ENCODE measurements at regions not wholly inside any gene's neighbourhood (a gene's known extent, or its start where the extent isn't known, plus 50 kb on each side); places are given as distances from the start of the nearest gene placed in this dataset.
A peak's percentile ranks its signal among the peaks of the same experiment; 100 is the strongest.

DNA sequence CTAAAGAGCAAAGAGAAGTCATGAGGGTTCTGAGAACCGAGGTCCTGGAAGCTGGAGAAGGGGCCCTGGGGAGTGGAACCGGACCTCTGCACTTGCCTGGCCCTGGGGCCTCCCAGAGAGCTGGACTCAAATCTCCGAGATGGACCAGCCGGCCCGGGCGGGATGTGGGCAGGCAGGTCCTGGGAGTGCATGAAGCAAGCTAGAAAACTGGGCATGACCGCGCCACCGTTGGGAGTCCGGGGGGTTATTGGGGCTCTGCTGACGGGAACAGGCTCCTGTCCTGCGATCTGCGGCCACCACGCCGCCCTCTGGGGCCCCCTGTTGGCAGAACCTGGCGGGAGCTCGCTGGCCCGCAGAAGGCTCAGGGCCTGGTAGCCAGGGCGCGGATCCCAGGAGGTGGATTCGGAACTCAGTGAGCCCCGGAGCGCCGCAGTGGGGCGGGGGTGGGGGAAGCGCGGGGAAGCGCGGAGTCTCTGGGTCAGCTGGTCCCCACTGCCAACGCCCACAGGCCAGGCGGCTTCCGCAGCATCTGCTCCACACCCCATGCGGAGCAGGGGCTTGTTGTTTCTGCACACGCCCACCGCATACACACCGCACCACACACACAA, 150.6 kb downstream of the ERCC6L2 start:
- POLR2A ChIA-PET: no interaction called here
- peaks cover 64% of the 10 kb centered on the region for H3K27me3 Mint-ChIP-seq
- DNase-seq (peak; percentile 57), ATAC-seq (no peak)
- no peaks in the 10 kb centered on the region for H3K9me3 Mint-ChIP-seq (ENCODE audit: low read depth)
- peaks cover 29% of the 10 kb centered on the region for H3K4me1 Mint-ChIP-seq
- intact Hi-C loops (cut with DNase I, micrococcal nuclease): loop anchor here in 1 of 2 experiments (10.0 kb wide), 1 partner anchor 59 kb away; no protein-coding TSS in a partner anchor
- H3K27ac Mint-ChIP-seq: no peak overlapping the region
- H3K4me3 Mint-ChIP-seq: no peak overlapping the region
- H3K36me3 Mint-ChIP-seq (ENCODE audit: low read depth): no peaks in the 10 kb centered on the region
- CTCF ChIA-PET: interaction anchor here (0.6 to 1.2 kb wide), 3 partner anchors 9 to 45 kb away, joined by 3 read pairs; no protein-coding TSS in a partner anchor

DNA sequence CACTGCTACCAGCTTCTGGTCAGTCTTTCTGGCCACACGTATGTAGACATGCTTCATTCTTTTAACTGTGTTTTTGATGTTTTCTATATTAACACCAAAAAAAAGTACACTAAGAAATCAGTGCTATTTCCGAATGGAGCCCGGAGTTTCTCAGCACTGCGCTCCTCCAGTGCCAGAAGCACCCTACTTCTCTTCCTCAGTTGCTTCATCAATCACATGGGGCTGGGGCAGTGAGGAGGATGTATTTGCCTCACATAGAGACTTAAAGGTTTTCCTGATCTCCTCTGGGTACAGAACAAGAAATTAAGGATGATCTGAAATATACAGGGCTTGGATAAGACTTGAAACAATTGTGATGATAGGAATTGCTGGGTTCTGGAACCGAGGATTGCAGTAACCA, 148.0 kb downstream of the ERCC6L2 start:
- Mint-ChIP-seq H3K4me3 (no peak overlapping the region), H3K36me3 (ENCODE audit: low read depth) (no peaks in the 10 kb centered on the region)

DNA sequence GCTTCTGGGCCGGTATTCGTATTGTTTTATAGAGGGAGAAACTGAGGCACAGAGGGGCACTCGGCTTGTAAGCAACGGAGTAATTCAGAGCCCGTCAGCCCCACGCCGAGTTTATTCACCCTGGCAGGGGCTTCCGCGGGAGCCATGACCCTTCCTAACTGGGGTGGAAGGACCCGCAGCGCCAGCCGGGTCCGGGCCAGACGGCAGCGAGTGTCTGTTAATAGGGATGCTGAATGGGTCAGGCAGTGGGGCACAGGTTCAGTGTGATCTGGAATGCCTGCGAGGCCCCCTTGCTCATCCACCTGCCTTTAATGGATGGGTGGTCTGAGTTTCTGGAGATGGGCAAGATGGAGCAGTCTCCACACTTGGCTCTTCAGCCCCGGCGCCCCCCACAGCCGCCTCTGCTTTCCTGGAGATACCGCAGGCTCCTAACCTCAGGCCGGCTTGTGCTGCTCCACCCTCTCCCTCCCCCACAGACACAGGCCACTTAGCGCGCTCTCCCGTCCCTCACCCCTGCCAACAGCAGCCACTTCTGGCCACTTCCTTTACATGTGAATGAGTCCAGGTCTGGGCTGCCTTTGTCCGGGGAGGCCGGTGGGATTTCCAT, 147.1 kb downstream of the ERCC6L2 start:
- Mint-ChIP-seq H3K27ac (no peak overlapping the region), H3K36me3 (ENCODE audit: low read depth) (peaks cover 2% of the 10 kb centered on the region), H3K4me3 (peak overlapping the region; percentile 61), H3K4me1 (peaks cover 47% of the 10 kb centered on the region), H3K27me3 (peaks cover 52% of the 10 kb centered on the region), H3K9me3 (ENCODE audit: low read depth) (no peaks in the 10 kb centered on the region)
- ChIA-PET CTCF (no interaction called here), POLR2A (no interaction called here)
- ATAC-seq (no peak), DNase-seq (peak; percentile 47)
- intact Hi-C loops (cut with DNase I, micrococcal nuclease): loop anchor here in 1 of 2 experiments (10.0 kb wide), 1 partner anchor 62 kb away; no protein-coding TSS in a partner anchor

More for the DNA sequence above, 148.0 kb downstream of the ERCC6L2 start:
- ChIA-PET CTCF (no interaction called here), POLR2A (no interaction called here)
- intact Hi-C loops (cut with DNase I, micrococcal nuclease): loop anchor here in 1 of 2 experiments (10.0 kb wide), 1 partner anchor 61 kb away; no protein-coding TSS in a partner anchor
- Mint-ChIP-seq H3K27me3 (peaks cover 61% of the 10 kb centered on the region), H3K9me3 (ENCODE audit: low read depth) (no peaks in the 10 kb centered on the region), H3K27ac (no peak overlapping the region), H3K4me1 (peaks cover 47% of the 10 kb centered on the region)
- DNase-seq: no peak
- ATAC-seq: no peak

DNA sequence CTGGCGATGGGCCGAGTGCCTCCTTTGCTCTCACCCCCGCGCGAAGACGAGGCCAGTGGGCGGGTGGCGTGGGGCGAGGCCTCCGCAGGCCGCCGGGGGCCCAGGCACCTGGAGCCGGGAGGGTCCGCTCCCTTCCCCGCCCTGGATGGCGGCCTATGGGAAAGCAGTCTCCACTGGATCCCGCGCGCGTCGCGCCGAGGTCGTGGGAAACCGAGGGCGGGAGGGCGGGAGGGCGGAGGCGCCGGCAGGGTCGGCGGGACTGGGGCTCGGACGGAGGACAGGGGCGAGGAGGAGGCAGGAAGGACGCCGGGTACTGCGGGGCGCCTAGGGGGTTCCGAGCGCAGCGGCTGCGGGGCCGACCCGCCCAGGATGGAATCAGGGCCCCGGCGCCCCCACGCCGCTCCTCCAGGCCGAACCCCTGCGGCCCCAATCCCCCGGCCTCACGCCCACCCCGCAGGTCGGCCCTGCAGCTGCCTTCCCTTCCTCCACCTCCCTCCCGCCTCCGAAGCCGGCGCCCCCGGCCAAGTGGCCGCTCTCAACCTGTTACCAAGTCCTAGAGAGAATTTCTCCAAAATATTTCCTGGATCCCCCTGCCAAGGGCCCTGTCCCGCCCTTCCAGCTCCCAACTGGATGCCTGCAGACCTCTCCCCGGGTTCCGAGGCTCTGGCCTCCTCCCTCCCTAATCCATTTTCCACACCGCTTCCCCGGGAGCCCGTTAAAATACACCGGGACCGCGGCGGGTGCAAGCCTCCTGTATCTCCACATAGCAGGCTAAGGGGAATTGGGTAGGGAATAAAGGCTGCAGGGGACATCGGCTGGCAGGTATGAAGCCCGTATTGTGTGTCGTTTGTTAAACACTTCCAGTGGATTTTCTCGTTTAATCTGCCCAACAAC, 146.3 kb downstream of the ERCC6L2 start:
- peak; percentile 16 for DNase-seq
- no peak for ATAC-seq
- Mint-ChIP-seq H3K27me3 (peaks cover 48% of the 10 kb centered on the region), H3K4me3 (peak overlapping the region; percentile 68), H3K4me1 (peaks cover 54% of the 10 kb centered on the region), H3K27ac (no peak overlapping the region), H3K9me3 (ENCODE audit: low read depth) (no peaks in the 10 kb centered on the region), H3K36me3 (ENCODE audit: low read depth) (peaks cover 2% of the 10 kb centered on the region)
- ChIA-PET POLR2A (no interaction called here), CTCF (interaction anchor here (0.7 kb wide), 1 partner anchor 890 kb away, joined by 3 read pairs; no protein-coding TSS in a partner anchor)
- intact Hi-C loops (cut with DNase I, micrococcal nuclease): loop anchor here (2.0 to 10.0 kb wide), 2 partner anchors 63 to 511 kb away; no protein-coding TSS in a partner anchor

DNA sequence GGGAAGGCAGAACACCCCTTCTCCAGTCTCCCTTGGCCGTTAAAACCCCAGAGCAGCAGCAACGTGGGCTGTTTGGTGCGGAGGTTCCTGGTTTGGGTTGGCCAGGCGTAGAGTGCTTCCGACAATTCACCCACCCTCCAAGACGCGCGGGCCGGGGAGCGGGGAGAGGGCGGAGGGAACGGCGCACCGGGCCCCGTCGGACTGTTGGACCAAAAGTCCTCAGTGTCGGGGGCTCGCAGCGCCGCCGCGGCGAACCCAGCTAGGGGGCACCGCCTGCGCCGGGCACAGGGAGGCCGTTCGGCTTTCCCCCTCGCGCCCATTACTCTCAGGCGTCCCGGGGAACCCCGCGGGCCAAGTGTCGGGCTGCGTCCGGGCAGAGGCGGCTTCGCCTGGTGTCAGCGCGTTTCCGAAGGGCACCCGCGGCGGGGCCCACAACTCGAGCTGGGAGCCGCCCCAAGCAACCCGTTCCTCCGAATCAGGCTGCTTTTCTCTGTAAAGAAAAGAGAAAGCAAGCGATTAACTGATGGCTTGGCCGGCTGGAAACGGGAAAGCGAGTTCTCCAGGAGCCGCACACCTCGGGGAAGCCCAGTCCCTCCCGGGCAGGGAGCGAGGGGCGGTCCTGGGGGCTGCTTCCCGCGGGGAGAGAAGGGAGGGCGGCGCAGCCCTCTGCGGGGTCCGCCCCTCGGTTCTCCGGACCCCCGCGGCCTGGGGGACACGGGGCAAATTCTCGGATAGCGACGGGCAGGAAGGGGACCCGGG, 145.5 kb downstream of the ERCC6L2 start:
- DNase-seq (peak; percentile 71), ATAC-seq (peak; percentile 38)
- H3K4me3 Mint-ChIP-seq: peak overlapping the region; percentile 68
- H3K27ac Mint-ChIP-seq: peak overlapping the region; percentile 63
- ChIA-PET POLR2A (no interaction called here), CTCF (interaction anchor here (0.7 kb wide), 1 partner anchor 889 kb away, joined by 3 read pairs; no protein-coding TSS in a partner anchor)
- H3K36me3 Mint-ChIP-seq (ENCODE audit: low read depth): peaks cover 2% of the 10 kb centered on the region
- intact Hi-C loops (cut with DNase I, micrococcal nuclease): loop anchor here (2.0 to 10.0 kb wide), 2 partner anchors 64 to 510 kb away; no protein-coding TSS in a partner anchor
- peaks cover 43% of the 10 kb centered on the region for H3K27me3 Mint-ChIP-seq
- no peaks in the 10 kb centered on the region for H3K9me3 Mint-ChIP-seq (ENCODE audit: low read depth)
- H3K4me1 Mint-ChIP-seq: peaks cover 57% of the 10 kb centered on the region

DNA sequence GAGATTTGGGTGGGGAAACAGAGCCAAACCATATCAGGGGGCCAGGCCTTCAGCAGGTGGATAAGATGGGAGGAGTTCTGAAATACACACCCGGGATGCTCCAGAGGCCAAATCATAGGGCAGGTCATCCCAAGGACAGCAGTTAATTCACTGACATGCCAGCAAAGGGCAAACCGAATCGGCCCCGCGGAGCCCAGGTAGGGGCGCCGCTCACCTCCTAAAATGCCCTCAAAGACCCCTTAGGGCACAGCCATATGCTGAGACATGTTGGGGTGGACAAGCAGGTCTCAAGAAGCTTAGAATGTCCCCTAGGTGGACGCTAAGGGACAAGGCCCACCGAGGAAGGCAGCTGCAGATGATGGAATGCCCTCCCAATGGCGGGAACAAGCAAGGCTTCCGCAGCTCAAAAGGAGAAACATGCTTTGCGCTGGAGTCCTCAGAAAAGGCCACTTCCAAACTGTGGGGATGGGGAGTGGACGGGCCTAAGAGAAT, 144.9 kb downstream of the ERCC6L2 start:
- Mint-ChIP-seq H3K4me3 (peak overlapping the region; percentile 68), H3K9me3 (ENCODE audit: low read depth) (no peaks in the 10 kb centered on the region), H3K27me3 (peaks cover 36% of the 10 kb centered on the region), H3K27ac (peak overlapping the region; percentile 27), H3K36me3 (ENCODE audit: low read depth) (peaks cover 2% of the 10 kb centered on the region), H3K4me1 (peaks cover 59% of the 10 kb centered on the region)
- ChIA-PET CTCF (no interaction called here), POLR2A (no interaction called here)
- ATAC-seq (no peak), DNase-seq (no peak)
- intact Hi-C loops (cut with DNase I, micrococcal nuclease): loop anchor here (2.0 to 10.0 kb wide), 2 partner anchors 64 to 510 kb away; no protein-coding TSS in a partner anchor
